ENCODE measurements at regions not wholly inside any gene's neighbourhood (a gene's known extent, or its start where the extent isn't known, plus 50 kb on each side); places are given as distances from the start of the nearest gene placed in this dataset.

- H3K36me3 ChIP-seq (replicated peaks; ENCODE audit: insufficient read depth, low read length), result no peaks in the 10 kb centered on the region
- no peaks in the 10 kb centered on the region for H3K27me3 ChIP-seq (replicated peaks; ENCODE audit: insufficient read depth, low read length)
- H3K4me3 ChIP-seq (ENCODE audit: low read length), result no peak overlapping the region
- no peak for DNase-seq
- H3K79me2 ChIP-seq (ENCODE audit: low read length), result no peaks in the 10 kb centered on the region
- no peak overlapping the region for H3K4me2 ChIP-seq (ENCODE audit: low read depth, low read length)
- H3K9me2 ChIP-seq (replicated peaks; ENCODE audit: insufficient read depth, low read length), result no peaks in the 10 kb centered on the region
- no peak overlapping the region for H3K9ac ChIP-seq (ENCODE audit: low read length)
- no peaks in the 10 kb centered on the region for H4K20me1 ChIP-seq (ENCODE audit: insufficient read depth, low read length)
- no peaks in the 10 kb centered on the region for H3K9me3 ChIP-seq (replicated peaks; ENCODE audit: insufficient read depth, low read length)
- TF ChIP-seq, protein P1, sequence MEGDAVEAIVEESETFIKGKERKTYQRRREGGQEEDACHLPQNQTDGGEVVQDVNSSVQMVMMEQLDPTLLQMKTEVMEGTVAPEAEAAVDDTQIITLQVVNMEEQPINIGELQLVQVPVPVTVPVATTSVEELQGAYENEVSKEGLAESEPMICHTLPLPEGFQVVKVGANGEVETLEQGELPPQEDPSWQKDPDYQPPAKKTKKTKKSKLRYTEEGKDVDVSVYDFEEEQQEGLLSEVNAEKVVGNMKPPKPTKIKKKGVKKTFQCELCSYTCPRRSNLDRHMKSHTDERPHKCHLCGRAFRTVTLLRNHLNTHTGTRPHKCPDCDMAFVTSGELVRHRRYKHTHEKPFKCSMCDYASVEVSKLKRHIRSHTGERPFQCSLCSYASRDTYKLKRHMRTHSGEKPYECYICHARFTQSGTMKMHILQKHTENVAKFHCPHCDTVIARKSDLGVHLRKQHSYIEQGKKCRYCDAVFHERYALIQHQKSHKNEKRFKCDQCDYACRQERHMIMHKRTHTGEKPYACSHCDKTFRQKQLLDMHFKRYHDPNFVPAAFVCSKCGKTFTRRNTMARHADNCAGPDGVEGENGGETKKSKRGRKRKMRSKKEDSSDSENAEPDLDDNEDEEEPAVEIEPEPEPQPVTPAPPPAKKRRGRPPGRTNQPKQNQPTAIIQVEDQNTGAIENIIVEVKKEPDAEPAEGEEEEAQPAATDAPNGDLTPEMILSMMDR (IDR thresholded peaks at IDR 0.05; ENCODE audit: low read length), result no peak
- TF ChIP-seq EZH2 (optimal IDR thresholded peaks at IDR 0.05; ENCODE audit: low read depth, low read length) (no peak), EZH2phosphoT487 (IDR thresholded peaks at IDR 0.05; ENCODE audit: low read length) (no peak)
- H3K27ac ChIP-seq (ENCODE audit: low read length), result no peak overlapping the region
- H2AFZ ChIP-seq (ENCODE audit: low read length), result no peak overlapping the region
- no peaks in the 10 kb centered on the region for H3F3A ChIP-seq (ENCODE audit: insufficient read depth, low read length)
- H3K4me1 ChIP-seq (ENCODE audit: low read length), result no peaks in the 10 kb centered on the region
Measured at GRCh38 chr5:82723168-82723567, 354.0 kb downstream of the TMEM167A start.

- H3K4me2 ChIP-seq (ENCODE audit: low read depth, low read length), result no peak overlapping the region
- no peak overlapping the region for H2AFZ ChIP-seq (ENCODE audit: low read length)
- no peak overlapping the region for H3K9ac ChIP-seq (ENCODE audit: low read length)
- no peak for DNase-seq
- H3K9me2 ChIP-seq (replicated peaks; ENCODE audit: insufficient read depth, low read length), result no peaks in the 10 kb centered on the region
- no peaks in the 10 kb centered on the region for H4K20me1 ChIP-seq (ENCODE audit: insufficient read depth, low read length)
- H3F3A ChIP-seq (ENCODE audit: insufficient read depth, low read length), result no peaks in the 10 kb centered on the region
- TF ChIP-seq, protein P1 (IDR thresholded peaks at IDR 0.05; ENCODE audit: low read length), result no peak
- TF ChIP-seq EZH2phosphoT487 (IDR thresholded peaks at IDR 0.05; ENCODE audit: low read length) (no peak), EZH2 (optimal IDR thresholded peaks at IDR 0.05; ENCODE audit: low read depth, low read length) (no peak)
- H3K27me3 ChIP-seq (replicated peaks; ENCODE audit: insufficient read depth, low read length), result no peaks in the 10 kb centered on the region
- H3K9me3 ChIP-seq (replicated peaks; ENCODE audit: insufficient read depth, low read length), result no peaks in the 10 kb centered on the region
- no peaks in the 10 kb centered on the region for H3K4me1 ChIP-seq (ENCODE audit: low read length)
- H3K27ac ChIP-seq (ENCODE audit: low read length), result no peak overlapping the region
- no peaks in the 10 kb centered on the region for H3K36me3 ChIP-seq (replicated peaks; ENCODE audit: insufficient read depth, low read length)
- no peak overlapping the region for H3K4me3 ChIP-seq (ENCODE audit: low read length)
- no peaks in the 10 kb centered on the region for H3K79me2 ChIP-seq (ENCODE audit: low read length)
Measured at GRCh38 chr5:82721087-82721410, 356.1 kb downstream of the TMEM167A start.

DNA sequence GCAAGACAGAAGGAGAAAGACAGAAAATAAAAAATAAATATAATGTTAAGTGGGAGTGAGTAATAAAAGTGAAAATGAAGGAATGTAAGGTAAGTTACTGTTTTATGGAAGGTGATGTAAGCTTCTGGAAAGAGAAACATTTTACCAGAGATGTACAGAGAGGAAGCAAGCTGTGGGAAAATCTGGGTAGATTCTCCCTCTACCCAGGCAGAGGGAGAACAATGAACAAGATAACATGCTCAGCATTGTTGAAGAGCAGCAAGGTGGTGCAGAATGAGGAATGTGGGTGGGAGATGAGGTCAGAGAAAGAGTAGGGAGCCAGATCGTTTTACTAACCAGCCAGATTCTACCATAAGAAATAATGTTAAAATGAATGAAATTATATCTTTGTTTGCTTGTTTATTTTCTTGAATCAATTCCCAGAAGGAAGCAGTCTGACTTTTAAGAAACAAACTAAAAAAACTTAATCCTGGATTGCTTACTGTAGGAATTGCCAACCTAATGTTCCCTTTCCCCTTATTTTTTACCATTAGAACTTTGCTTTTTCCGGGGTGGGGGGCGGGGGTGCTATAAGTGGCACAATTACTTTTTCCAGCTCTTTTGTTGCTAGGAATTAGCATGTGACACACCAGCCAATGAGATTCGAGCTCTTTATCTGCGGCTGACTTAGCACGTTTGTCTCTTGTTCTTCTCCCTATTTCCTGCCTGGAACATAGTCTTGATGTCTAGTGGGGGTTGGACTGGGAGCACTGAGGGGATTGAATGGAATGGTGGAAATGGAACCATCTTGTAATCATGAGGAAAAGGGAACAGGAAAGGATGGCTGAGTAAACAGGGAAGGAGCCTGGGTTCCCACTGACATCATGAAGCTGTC is 356.7 kb downstream of the TMEM167A start:
- Histone ChIP-seq H3K9ac (ENCODE audit: low read length) (no peak overlapping the region), H3K4me2 (ENCODE audit: low read depth, low read length) (no peak overlapping the region), H3F3A (ENCODE audit: insufficient read depth, low read length) (no peaks in the 10 kb centered on the region), H3K9me2 (replicated peaks; ENCODE audit: insufficient read depth, low read length) (no peaks in the 10 kb centered on the region), H3K79me2 (ENCODE audit: low read length) (no peaks in the 10 kb centered on the region), H4K20me1 (ENCODE audit: insufficient read depth, low read length) (no peaks in the 10 kb centered on the region), H3K27me3 (replicated peaks; ENCODE audit: insufficient read depth, low read length) (no peaks in the 10 kb centered on the region), H3K4me1 (ENCODE audit: low read length) (no peaks in the 10 kb centered on the region), H3K27ac (ENCODE audit: low read length) (no peak overlapping the region), H2AFZ (ENCODE audit: low read length) (no peak overlapping the region), H3K4me3 (ENCODE audit: low read length) (no peak overlapping the region), H3K36me3 (replicated peaks; ENCODE audit: insufficient read depth, low read length) (no peaks in the 10 kb centered on the region), H3K9me3 (replicated peaks; ENCODE audit: insufficient read depth, low read length) (no peaks in the 10 kb centered on the region)
- DNase-seq, result no peak
- TF ChIP-seq EZH2 (optimal IDR thresholded peaks at IDR 0.05; ENCODE audit: low read depth, low read length) (no peak), EZH2phosphoT487 (IDR thresholded peaks at IDR 0.05; ENCODE audit: low read length) (no peak)
- TF ChIP-seq, protein P1 (IDR thresholded peaks at IDR 0.05; ENCODE audit: low read length), result no peak

Measured in MM.1S (cell line).